Tongue (tissue), 1 donor: ENCODE measurements at regions not wholly inside any gene's neighbourhood (a gene's known extent, or its start where the extent isn't known, plus 50 kb on each side); places are given as distances from the start of the nearest gene placed in this dataset.

Experiments
- DNase-seq: peaks from one replicate; pipeline ENCODE4 v3.0.0-alpha.2; 2015

GRCh38 chr6:43982084-43982625 lies 145.1 kb downstream of the MRPL14 start:
- DNase-seq = no peak

- DNase-seq = no peak
Observed at GRCh38 chr6:43981363-43981990, 145.8 kb downstream of the MRPL14 start.

- DNase-seq = no peak
Observed at GRCh38 chr6:43980004-43980795, 147.1 kb downstream of the MRPL14 start.

- no peak for DNase-seq
Observed at GRCh38 chr6:43979525-43979924, 147.7 kb downstream of the MRPL14 start.

- DNase-seq = no peak
Observed at GRCh38 chr6:43978473-43979346, 148.5 kb downstream of the MRPL14 start.

- no peak for DNase-seq
Observed at GRCh38 chr6:43977404-43978111, 149.7 kb downstream of the MRPL14 start.

GRCh38 chr6:43976706-43977403 lies 150.4 kb downstream of the MRPL14 start:
- no peak for DNase-seq

GRCh38 chr6:43974643-43975230 lies 152.5 kb downstream of the MRPL14 start:
- DNase-seq = no peak

GRCh38 chr6:43973357-43973756 lies 153.9 kb downstream of the MRPL14 start:
- no peak for DNase-seq

GRCh38 chr6:43972913-43973300 lies 154.3 kb downstream of the MRPL14 start:
- DNase-seq = peak; percentile 95

- DNase-seq = no peak
Observed at GRCh38 chr6:43972179-43972912, 154.9 kb downstream of the MRPL14 start.

- DNase-seq = no peak
Observed at GRCh38 chr6:43971776-43972126, 155.5 kb downstream of the MRPL14 start.

GRCh38 chr6:43970913-43971775 lies 156.1 kb downstream of the MRPL14 start:
- peak; percentile 32 for DNase-seq

- DNase-seq = no peak
Observed at GRCh38 chr6:43970068-43970912, 157.0 kb downstream of the MRPL14 start.

GRCh38 chr6:43969158-43969981 lies 157.9 kb downstream of the MRPL14 start:
- no peak for DNase-seq

- DNase-seq = no peak
Observed at GRCh38 chr6:43968110-43968965, 158.9 kb downstream of the MRPL14 start.
